ENCODE measurements at regions not wholly inside any gene's neighbourhood (a gene's known extent, or its start where the extent isn't known, plus 50 kb on each side); places are given as distances from the start of the nearest gene placed in this dataset.

- WGBS, 3 donors, result 70 to 76% (median 71%) methylated on average over 1 of the region's 1 CpG
- intact Hi-C loops (cut with DNase I), result no loop called here
- Histone ChIP-seq H3K27ac (no peak overlapping the region), H3K9me3 (no peaks in the 10 kb centered on the region), H3K4me1 (ENCODE audit: insufficient read depth) (no peaks in the 10 kb centered on the region), H3K36me3 (no peaks in the 10 kb centered on the region), H3K27me3 (no peaks in the 10 kb centered on the region), H3K4me3 (no peak overlapping the region)
- TF ChIP-seq CTCF (IDR thresholded peaks at IDR 0.05) (no peak), POLR2A (IDR thresholded peaks at IDR 0.05) (no peak), EP300 (IDR thresholded peaks at IDR 0.05) (no peak)
- no peak for DNase-seq
Observed at GRCh38 chr18:68086481-68086880, 570.0 kb upstream of the DSEL start.

GRCh38 chr18:68085251-68085650 is 568.7 kb upstream of the DSEL start:
- no peak for DNase-seq
- H3K9me3 ChIP-seq, result no peaks in the 10 kb centered on the region
- intact Hi-C loops (cut with DNase I), result no loop called here
- H3K27ac ChIP-seq, result no peak overlapping the region
- no peak overlapping the region for H3K4me3 ChIP-seq
- WGBS, 3 donors, result 37 to 67% (median 64%) methylated on average over 2 of the region's 2 CpGs
- TF ChIP-seq CTCF (IDR thresholded peaks at IDR 0.05), result no peak
- no peak for TF ChIP-seq EP300 (IDR thresholded peaks at IDR 0.05)
- TF ChIP-seq POLR2A (IDR thresholded peaks at IDR 0.05), result no peak
- H3K4me1 ChIP-seq (ENCODE audit: insufficient read depth), result no peaks in the 10 kb centered on the region
- H3K36me3 ChIP-seq, result no peaks in the 10 kb centered on the region
- H3K27me3 ChIP-seq, result no peaks in the 10 kb centered on the region

- Histone ChIP-seq H3K4me3 (no peak overlapping the region), H3K27me3 (no peaks in the 10 kb centered on the region), H3K9me3 (no peaks in the 10 kb centered on the region), H3K4me1 (ENCODE audit: insufficient read depth) (no peaks in the 10 kb centered on the region), H3K36me3 (no peaks in the 10 kb centered on the region), H3K27ac (no peak overlapping the region)
- 46 to 60% (median 51%) methylated on average over 3 of the region's 3 CpGs for WGBS, 3 donors
- intact Hi-C loops (cut with DNase I), result no loop called here
- no peak for DNase-seq
- no peak for TF ChIP-seq POLR2A (IDR thresholded peaks at IDR 0.05)
- no peak for TF ChIP-seq CTCF (IDR thresholded peaks at IDR 0.05)
- no peak for TF ChIP-seq EP300 (IDR thresholded peaks at IDR 0.05)
Observed at GRCh38 chr18:68083776-68084175, 567.3 kb upstream of the DSEL start.

- TF ChIP-seq EP300 (IDR thresholded peaks at IDR 0.05) (no peak), POLR2A (IDR thresholded peaks at IDR 0.05) (no peak), CTCF (IDR thresholded peaks at IDR 0.05) (no peak)
- WGBS, 3 donors, result 49 to 60% (median 58%) methylated on average over 4 of the region's 4 CpGs
- Histone ChIP-seq H3K4me3 (no peak overlapping the region), H3K4me1 (ENCODE audit: insufficient read depth) (no peaks in the 10 kb centered on the region), H3K9me3 (no peaks in the 10 kb centered on the region), H3K27me3 (no peaks in the 10 kb centered on the region), H3K27ac (no peak overlapping the region), H3K36me3 (no peaks in the 10 kb centered on the region)
- DNase-seq, result no peak
- intact Hi-C loops (cut with DNase I), result no loop called here
Observed at GRCh38 chr18:68083131-68083530, 566.6 kb upstream of the DSEL start.

GRCh38 chr18:68072744-68073143 is 556.2 kb upstream of the DSEL start:
- no peaks in the 10 kb centered on the region for H3K27me3 ChIP-seq
- H3K4me1 ChIP-seq (ENCODE audit: insufficient read depth), result no peaks in the 10 kb centered on the region
- TF ChIP-seq POLR2A (IDR thresholded peaks at IDR 0.05) (no peak), CTCF (IDR thresholded peaks at IDR 0.05) (no peak), EP300 (IDR thresholded peaks at IDR 0.05) (no peak)
- intact Hi-C loops (cut with DNase I), result no loop called here
- DNase-seq, result no peak
- H3K9me3 ChIP-seq, result no peaks in the 10 kb centered on the region
- H3K4me3 ChIP-seq, result no peak overlapping the region
- 88 to 95% (median 93%) methylated on average over 7 of the region's 7 CpGs for WGBS, 3 donors
- H3K27ac ChIP-seq, result no peak overlapping the region
- H3K36me3 ChIP-seq, result no peaks in the 10 kb centered on the region

Measured in ovary (tissue), 7 donors.